ENCODE measurements at regions not wholly inside any gene's neighbourhood (a gene's known extent, or its start where the extent isn't known, plus 50 kb on each side); places are given as distances from the start of the nearest gene placed in this dataset.

DNA sequence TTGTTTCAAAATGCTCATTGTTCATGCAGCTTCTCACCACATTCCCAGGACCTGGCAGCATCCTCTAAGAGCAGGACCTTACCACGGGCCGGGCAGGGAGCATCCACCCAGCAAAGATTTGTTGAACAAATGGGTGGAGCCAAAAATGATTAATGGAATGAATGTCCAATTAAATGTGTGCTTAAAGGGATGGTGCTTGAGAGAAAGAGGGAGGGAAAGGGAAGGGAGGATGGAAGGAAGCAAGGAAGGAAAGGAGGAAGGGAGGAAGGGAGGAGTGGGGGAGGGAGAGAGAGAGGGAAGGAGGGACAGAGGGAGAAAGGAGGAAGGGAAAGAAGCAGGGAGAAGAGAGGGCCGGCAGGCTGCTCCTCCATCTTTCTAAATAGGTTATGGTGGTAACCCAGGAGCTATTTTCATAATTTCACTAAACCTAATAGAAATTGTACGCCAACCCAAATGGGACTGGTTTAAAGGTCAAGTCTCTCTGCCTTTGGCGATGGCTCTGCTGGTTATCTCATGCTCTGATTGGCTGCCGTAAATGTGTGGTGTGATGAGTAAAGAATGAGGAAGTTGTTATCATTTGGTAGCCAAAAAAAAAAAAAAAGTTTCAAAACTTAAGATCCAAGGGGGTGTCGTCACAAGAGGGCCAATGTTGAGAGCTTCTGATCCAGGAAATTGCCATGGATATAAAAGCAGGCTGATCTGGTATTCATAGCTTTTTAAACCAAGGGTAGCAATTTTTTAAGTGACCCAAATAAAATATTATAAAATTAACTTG is 126.7 kb upstream of the FOXF1 start:
- no peak for TF ChIP-seq CEBPB (IDR thresholded peaks at IDR 0.05)
- no peak for TF ChIP-seq RAD21 (IDR thresholded peaks at IDR 0.05; ENCODE audit: low read depth)
- TF ChIP-seq TAF1 (IDR thresholded peaks at IDR 0.05; ENCODE audit: low read depth): no peak
- TF ChIP-seq, protein P1, sequence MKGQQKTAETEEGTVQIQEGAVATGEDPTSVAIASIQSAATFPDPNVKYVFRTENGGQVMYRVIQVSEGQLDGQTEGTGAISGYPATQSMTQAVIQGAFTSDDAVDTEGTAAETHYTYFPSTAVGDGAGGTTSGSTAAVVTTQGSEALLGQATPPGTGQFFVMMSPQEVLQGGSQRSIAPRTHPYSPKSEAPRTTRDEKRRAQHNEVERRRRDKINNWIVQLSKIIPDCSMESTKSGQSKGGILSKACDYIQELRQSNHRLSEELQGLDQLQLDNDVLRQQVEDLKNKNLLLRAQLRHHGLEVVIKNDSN (IDR thresholded peaks at IDR 0.05): no peak
- no peak for TF ChIP-seq EP300 (IDR thresholded peaks at IDR 0.05; ENCODE audit: borderline replicate concordance)
- TF ChIP-seq NFIC (IDR thresholded peaks at IDR 0.05): no peak
- no peak for TF ChIP-seq TCF12 (IDR thresholded peaks at IDR 0.05; ENCODE audit: low read depth)
- TF ChIP-seq, protein P2, sequence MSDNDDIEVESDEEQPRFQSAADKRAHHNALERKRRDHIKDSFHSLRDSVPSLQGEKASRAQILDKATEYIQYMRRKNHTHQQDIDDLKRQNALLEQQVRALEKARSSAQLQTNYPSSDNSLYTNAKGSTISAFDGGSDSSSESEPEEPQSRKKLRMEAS (IDR thresholded peaks at IDR 0.05): no peak
- no peak for TF ChIP-seq CREB1 (IDR thresholded peaks at IDR 0.05; ENCODE audit: low read depth)
- TF ChIP-seq ZBTB7A (IDR thresholded peaks at IDR 0.05; ENCODE audit: low read depth): no peak

DNA sequence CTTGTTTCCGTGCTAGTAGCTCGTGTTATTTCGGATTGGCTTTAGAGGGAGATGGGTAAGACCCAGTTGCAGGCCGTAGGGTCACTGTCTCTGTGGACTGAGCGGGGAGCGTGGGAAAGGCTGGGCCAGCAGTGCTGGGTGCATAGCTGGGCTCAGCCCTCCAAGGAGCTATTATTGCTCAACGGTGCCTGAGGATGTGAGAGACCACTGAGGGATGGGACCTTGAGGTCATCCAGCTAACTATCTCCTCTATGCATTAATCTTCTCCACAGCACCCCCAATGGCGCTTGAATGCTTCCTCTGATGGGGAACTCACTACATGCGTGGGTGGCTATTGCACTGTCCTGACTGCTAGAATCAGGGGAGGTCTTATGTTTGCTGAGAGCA is 126.1 kb upstream of the FOXF1 start:
- TF ChIP-seq NFIC (IDR thresholded peaks at IDR 0.05) (no peak), TAF1 (IDR thresholded peaks at IDR 0.05; ENCODE audit: low read depth) (no peak), YY1 (IDR thresholded peaks at IDR 0.05; ENCODE audit: low read depth) (no peak), ZBTB7A (IDR thresholded peaks at IDR 0.05; ENCODE audit: low read depth) (no peak)

DNA sequence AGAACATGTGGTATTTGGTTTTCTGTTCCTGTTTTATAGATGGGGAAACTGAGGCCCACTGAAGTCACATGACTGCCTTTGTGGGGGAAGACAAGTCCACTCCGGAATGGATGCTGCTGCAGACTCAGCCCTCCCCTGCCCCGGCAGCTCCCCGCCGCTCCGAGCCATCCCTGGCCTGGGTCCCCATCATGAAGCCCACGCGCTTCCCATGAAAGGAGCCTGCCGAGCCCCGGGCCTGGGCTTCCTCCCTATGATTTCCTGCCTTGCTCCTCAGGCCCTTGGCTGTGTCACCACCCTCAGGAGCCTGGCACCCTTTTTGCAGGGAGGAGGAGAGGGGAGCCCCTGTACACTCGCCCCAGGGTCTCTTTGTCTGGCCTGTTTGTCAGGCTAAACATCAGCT is 125.3 kb upstream of the FOXF1 start:
- TF ChIP-seq RAD21 (IDR thresholded peaks at IDR 0.05; ENCODE audit: low read depth) (no peak), TCF12 (IDR thresholded peaks at IDR 0.05; ENCODE audit: low read depth) (no peak), TEAD4 (IDR thresholded peaks at IDR 0.05) (no peak), ZBTB7A (IDR thresholded peaks at IDR 0.05; ENCODE audit: low read depth) (no peak), TAF1 (IDR thresholded peaks at IDR 0.05; ENCODE audit: low read depth) (no peak), CREB1 (IDR thresholded peaks at IDR 0.05; ENCODE audit: low read depth) (no peak), NFIC (IDR thresholded peaks at IDR 0.05) (no peak), FOXM1 (IDR thresholded peaks at IDR 0.05; ENCODE audit: borderline replicate concordance, low read depth) (no peak), EP300 (IDR thresholded peaks at IDR 0.05; ENCODE audit: borderline replicate concordance) (no peak), YY1 (IDR thresholded peaks at IDR 0.05; ENCODE audit: low read depth) (no peak), CEBPB (IDR thresholded peaks at IDR 0.05) (no peak), EGR1 (IDR thresholded peaks at IDR 0.05) (no peak)
- TF ChIP-seq, protein P3, sequence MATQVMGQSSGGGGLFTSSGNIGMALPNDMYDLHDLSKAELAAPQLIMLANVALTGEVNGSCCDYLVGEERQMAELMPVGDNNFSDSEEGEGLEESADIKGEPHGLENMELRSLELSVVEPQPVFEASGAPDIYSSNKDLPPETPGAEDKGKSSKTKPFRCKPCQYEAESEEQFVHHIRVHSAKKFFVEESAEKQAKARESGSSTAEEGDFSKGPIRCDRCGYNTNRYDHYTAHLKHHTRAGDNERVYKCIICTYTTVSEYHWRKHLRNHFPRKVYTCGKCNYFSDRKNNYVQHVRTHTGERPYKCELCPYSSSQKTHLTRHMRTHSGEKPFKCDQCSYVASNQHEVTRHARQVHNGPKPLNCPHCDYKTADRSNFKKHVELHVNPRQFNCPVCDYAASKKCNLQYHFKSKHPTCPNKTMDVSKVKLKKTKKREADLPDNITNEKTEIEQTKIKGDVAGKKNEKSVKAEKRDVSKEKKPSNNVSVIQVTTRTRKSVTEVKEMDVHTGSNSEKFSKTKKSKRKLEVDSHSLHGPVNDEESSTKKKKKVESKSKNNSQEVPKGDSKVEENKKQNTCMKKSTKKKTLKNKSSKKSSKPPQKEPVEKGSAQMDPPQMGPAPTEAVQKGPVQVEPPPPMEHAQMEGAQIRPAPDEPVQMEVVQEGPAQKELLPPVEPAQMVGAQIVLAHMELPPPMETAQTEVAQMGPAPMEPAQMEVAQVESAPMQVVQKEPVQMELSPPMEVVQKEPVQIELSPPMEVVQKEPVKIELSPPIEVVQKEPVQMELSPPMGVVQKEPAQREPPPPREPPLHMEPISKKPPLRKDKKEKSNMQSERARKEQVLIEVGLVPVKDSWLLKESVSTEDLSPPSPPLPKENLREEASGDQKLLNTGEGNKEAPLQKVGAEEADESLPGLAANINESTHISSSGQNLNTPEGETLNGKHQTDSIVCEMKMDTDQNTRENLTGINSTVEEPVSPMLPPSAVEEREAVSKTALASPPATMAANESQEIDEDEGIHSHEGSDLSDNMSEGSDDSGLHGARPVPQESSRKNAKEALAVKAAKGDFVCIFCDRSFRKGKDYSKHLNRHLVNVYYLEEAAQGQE (IDR thresholded peaks at IDR 0.05; ENCODE audit: low read depth): no peak
- TF ChIP-seq, protein P1 (IDR thresholded peaks at IDR 0.05): no peak
- TF ChIP-seq, protein P2 (IDR thresholded peaks at IDR 0.05): no peak

DNA sequence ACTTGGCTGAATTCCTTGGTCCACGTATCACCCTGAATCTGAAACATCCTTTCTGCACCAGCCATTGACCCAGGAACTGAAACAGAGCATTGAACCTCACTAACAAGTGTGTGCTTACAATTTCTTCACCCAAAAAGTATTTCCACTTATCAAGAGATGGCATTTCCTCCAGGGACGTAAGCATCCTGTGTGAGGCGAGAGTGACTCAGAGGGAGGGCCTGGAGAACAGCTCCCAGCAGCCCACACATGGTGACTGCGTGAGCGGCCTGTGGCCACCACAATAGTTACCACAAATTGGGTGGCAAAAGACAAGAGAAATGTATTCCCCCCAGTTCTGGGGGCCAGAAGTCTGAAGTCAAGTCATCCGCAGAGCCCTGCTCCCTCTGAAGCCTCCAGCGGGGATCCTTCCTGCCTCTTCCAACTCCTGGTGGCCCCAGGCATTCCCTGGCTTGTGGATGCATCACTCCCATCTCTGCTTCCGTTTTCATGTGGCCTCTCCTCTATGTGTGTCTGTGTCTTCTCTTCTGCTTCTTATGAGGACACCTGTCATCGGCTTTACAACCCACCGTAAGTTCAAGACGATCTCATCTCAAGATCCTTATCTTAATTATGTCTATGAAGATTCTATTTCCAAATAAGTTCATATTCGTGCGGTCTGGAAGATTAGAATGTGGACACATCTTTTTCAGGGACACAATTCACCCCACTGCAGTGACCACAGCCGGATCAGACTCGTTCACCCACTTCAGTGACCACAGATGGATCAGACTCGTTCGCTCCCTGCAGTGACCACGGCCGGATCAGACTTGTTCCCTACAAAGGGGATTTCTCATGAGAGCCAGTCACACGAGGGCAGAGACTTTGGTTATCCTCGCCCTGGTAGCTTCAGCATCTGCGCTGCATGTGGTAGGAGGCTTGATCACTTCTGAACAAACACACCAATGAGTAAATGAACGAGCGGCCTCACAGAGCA is 122.6 kb upstream of the FOXF1 start:
- no peak for TF ChIP-seq TCF12 (IDR thresholded peaks at IDR 0.05; ENCODE audit: low read depth)
- TF ChIP-seq CEBPB (IDR thresholded peaks at IDR 0.05): no peak
- TF ChIP-seq, protein P3 (IDR thresholded peaks at IDR 0.05; ENCODE audit: low read depth): no peak
- no peak for TF ChIP-seq TEAD4 (IDR thresholded peaks at IDR 0.05)
- no peak for TF ChIP-seq RAD21 (IDR thresholded peaks at IDR 0.05; ENCODE audit: low read depth)
- no peak for TF ChIP-seq ZBTB7A (IDR thresholded peaks at IDR 0.05; ENCODE audit: low read depth)
- TF ChIP-seq, protein P2 (IDR thresholded peaks at IDR 0.05): no peak
- no peak for TF ChIP-seq EP300 (IDR thresholded peaks at IDR 0.05; ENCODE audit: borderline replicate concordance)
- TF ChIP-seq CREB1 (IDR thresholded peaks at IDR 0.05; ENCODE audit: low read depth): no peak
- no peak for TF ChIP-seq FOXM1 (IDR thresholded peaks at IDR 0.05; ENCODE audit: borderline replicate concordance, low read depth)
- TF ChIP-seq, protein P1 (IDR thresholded peaks at IDR 0.05): no peak
- TF ChIP-seq NFIC (IDR thresholded peaks at IDR 0.05): no peak
- no peak for TF ChIP-seq EGR1 (IDR thresholded peaks at IDR 0.05)
- no peak for TF ChIP-seq TAF1 (IDR thresholded peaks at IDR 0.05; ENCODE audit: low read depth)
- TF ChIP-seq YY1 (IDR thresholded peaks at IDR 0.05; ENCODE audit: low read depth): no peak

All from Ishikawa (cell line).